ENCODE measurements at regions not wholly inside any gene's neighbourhood (a gene's known extent, or its start where the extent isn't known, plus 50 kb on each side); places are given as distances from the start of the nearest gene placed in this dataset.

DNA sequence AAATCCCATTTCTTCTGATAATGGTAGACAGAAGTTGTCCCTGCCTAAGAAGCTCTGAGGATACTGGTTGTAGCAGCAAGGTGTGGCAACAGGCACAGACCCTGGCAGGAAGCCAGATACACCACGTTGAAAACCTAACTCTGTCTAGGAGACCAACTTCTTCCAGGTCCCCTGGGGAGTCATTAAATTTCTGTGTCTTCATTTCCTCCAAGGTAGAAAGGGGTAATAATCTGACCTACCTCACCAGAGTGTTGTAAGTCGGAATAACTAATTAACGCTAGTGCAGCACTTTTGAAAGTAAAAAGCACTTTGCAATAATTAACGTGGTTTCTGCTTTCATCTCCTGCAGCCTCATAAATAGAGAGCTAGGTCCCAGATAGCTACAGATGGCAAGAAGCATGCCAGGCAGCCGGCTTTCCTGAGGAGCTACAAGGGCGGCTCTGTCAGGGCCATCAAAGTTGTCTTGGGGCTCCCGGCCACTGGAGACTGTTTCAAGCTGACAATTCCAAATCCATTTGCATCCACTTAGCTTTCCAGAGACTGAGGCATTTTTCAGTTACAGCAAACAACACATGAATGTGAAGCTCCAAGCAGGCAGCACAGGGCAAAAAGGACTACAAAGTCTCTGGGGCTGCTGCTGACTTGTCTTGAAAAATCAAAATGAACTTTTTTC, 176.2 kb downstream of the FOXO1 start:
- no peak for TF ChIP-seq POLR2A (IDR thresholded peaks at IDR 0.05; ENCODE audit: low read length)
- TF ChIP-seq GATA1 (IDR thresholded peaks at IDR 0.05; ENCODE audit: low read depth, low read length): no peak

All from erythroblast (primary cell).